ENCODE measurements at regions not wholly inside any gene's neighbourhood (a gene's known extent, or its start where the extent isn't known, plus 50 kb on each side); places are given as distances from the start of the nearest gene placed in this dataset.
"Not testable (repeated sequence)": the region's sequence is repeated elsewhere in the genome, so short reads cannot be mapped to it uniquely, and the experiment has no call there.

- intact Hi-C loops (cut with micrococcal nuclease), result no loop called here
- H3K27ac ChIP-seq (ENCODE audit: insufficient read depth, low read depth, low read length), result no peak overlapping the region
- TF ChIP-seq FOS (IDR thresholded peaks at IDR 0.05; ENCODE audit: borderline replicate concordance, insufficient read depth, low read length) (peak; percentile 44), EZH2 (IDR thresholded peaks at IDR 0.05; ENCODE audit: borderline replicate concordance, low read depth, low read length, severe bottlenecking) (no peak), POLR2A (IDR thresholded peaks at IDR 0.05; ENCODE audit: low read depth, low read length) (no peak)
- BruUV-seq (replicated peaks), result no TSS peak
- no peaks in the 10 kb centered on the region for H3K36me3 ChIP-seq (ENCODE audit: control insufficient read depth in 2 of 2, extremely low read depth in 1 of 2, insufficient read depth in 2 of 2, low read length in 2 of 2)
- dilution Hi-C loops (cut with MboI; ENCODE audit: extremely low pct_ligation_motif_present, low sequenced_read_pairs), result no loop called here
- no peak overlapping the region for H3K9ac ChIP-seq (replicated peaks; ENCODE audit: extremely low read depth, insufficient read depth, low read length)
- H2AFZ ChIP-seq (ENCODE audit: low read depth, low read length), result no peak overlapping the region
- H3K79me2 ChIP-seq (ENCODE audit: control insufficient read depth, insufficient read depth, low read length), result no peaks in the 10 kb centered on the region
- no peaks in the 10 kb centered on the region for H3K4me1 ChIP-seq (ENCODE audit: control insufficient read depth, extremely low read depth, insufficient read depth, low read length)
- peak; percentile 31 for DNase-seq (ENCODE audit: low read depth, low spot score)
- ChIA-PET CTCF (interaction anchor here (1.0 to 1.2 kb wide), 3 partner anchors 49 to 223 kb away, joined by 3 to 4 read pairs (median 3); no protein-coding TSS in a partner anchor), POLR2A (no interaction called here)
- H3K27me3 ChIP-seq (ENCODE audit: control insufficient read depth in 2 of 2, insufficient read depth in 2 of 2, low read length in 2 of 2), result no peaks in the 10 kb centered on the region
- H3K4me3 ChIP-seq (replicated peaks in 1 of 3; ENCODE audit: insufficient read depth in 1 of 3, low read depth in 1 of 3, low read length in 3 of 3), result no peak overlapping the region
- H3K4me2 ChIP-seq (ENCODE audit: insufficient read depth, low read length), result no peak overlapping the region
- no peaks in the 10 kb centered on the region for H4K20me1 ChIP-seq (replicated peaks; ENCODE audit: control insufficient read depth, extremely low read depth, insufficient read depth, low read length)
- no peaks in the 10 kb centered on the region for H3K9me1 ChIP-seq (replicated peaks; ENCODE audit: control insufficient read depth, extremely low read depth, insufficient read depth, low read length)
- FAIRE-seq, result peak; percentile 15
- H3K9me3 ChIP-seq (replicated peaks; ENCODE audit: control insufficient read depth, insufficient read depth, low read length), result no peaks in the 10 kb centered on the region
Measured at GRCh38 chr14:80278293-80279023, 67.2 kb upstream of the DIO2 start.

DNA sequence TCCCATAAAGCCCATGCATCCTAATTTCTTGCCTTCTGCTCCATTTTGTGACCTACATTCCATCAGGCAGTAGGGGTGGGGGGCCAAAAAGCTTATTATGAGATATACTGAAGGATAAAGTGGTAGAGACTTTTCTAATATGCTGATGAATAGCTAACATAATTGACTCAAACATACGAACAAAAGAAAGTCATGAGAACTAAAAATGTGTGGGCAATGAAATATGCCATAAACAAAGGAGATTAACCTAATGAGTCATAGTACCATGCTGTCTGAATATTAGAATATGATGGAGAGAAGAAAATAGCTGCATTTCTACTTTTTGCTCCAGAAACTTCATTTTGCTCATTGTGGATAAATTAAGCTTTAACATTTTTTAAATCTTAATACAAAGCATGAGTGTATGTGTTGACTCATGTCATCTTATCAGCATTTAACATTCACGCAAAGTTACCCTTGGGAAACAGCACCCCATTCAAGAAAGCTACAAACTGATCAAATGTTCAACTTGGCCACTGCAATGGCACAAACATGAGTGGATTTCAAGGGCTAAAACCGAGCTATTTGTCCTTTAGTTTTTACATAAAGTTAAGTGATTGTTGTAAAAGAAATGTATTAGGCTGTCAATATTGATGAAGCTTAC lies 64.0 kb upstream of the DIO2 start:
- Histone ChIP-seq H3K4me1 (ENCODE audit: control insufficient read depth, extremely low read depth, insufficient read depth, low read length) (no peaks in the 10 kb centered on the region), H4K20me1 (replicated peaks; ENCODE audit: control insufficient read depth, extremely low read depth, insufficient read depth, low read length) (no peaks in the 10 kb centered on the region), H3K27ac (ENCODE audit: insufficient read depth, low read depth, low read length) (no peak overlapping the region), H3K27me3 (ENCODE audit: control insufficient read depth in 2 of 2, insufficient read depth in 2 of 2, low read length in 2 of 2) (no peaks in the 10 kb centered on the region), H3K79me2 (ENCODE audit: control insufficient read depth, insufficient read depth, low read length) (no peaks in the 10 kb centered on the region), H3K9me3 (replicated peaks; ENCODE audit: control insufficient read depth, insufficient read depth, low read length) (no peaks in the 10 kb centered on the region), H3K36me3 (ENCODE audit: control insufficient read depth in 2 of 2, extremely low read depth in 1 of 2, insufficient read depth in 2 of 2, low read length in 2 of 2) (no peaks in the 10 kb centered on the region), H3K9ac (replicated peaks; ENCODE audit: extremely low read depth, insufficient read depth, low read length) (no peak overlapping the region), H2AFZ (ENCODE audit: low read depth, low read length) (no peak overlapping the region), H3K4me2 (ENCODE audit: insufficient read depth, low read length) (no peak overlapping the region), H3K9me1 (replicated peaks; ENCODE audit: control insufficient read depth, extremely low read depth, insufficient read depth, low read length) (no peaks in the 10 kb centered on the region), H3K4me3 (replicated peaks in 1 of 3; ENCODE audit: insufficient read depth in 1 of 3, low read depth in 1 of 3, low read length in 3 of 3) (no peak overlapping the region)
- dilution Hi-C loops (cut with MboI; ENCODE audit: extremely low pct_ligation_motif_present, low sequenced_read_pairs), result no loop called here
- intact Hi-C loops (cut with micrococcal nuclease), result no loop called here
- ChIA-PET CTCF (interaction anchor here (0.8 kb wide), 1 partner anchor 14 kb away, joined by 4 read pairs; no protein-coding TSS in a partner anchor), POLR2A (no interaction called here)
- BruUV-seq (replicated peaks), result no TSS peak
- TF ChIP-seq FOS (IDR thresholded peaks at IDR 0.05; ENCODE audit: borderline replicate concordance, insufficient read depth, low read length) (peak; percentile 64), POLR2AphosphoS5 (IDR thresholded peaks at IDR 0.05; ENCODE audit: insufficient read depth, low read depth, low read length) (no peak), MYC (IDR thresholded peaks at IDR 0.05; ENCODE audit: low read depth, low read length) (no peak), POLR2A (IDR thresholded peaks at IDR 0.05; ENCODE audit: low read depth, low read length) (no peak)
- TF ChIP-seq, protein P1, sequence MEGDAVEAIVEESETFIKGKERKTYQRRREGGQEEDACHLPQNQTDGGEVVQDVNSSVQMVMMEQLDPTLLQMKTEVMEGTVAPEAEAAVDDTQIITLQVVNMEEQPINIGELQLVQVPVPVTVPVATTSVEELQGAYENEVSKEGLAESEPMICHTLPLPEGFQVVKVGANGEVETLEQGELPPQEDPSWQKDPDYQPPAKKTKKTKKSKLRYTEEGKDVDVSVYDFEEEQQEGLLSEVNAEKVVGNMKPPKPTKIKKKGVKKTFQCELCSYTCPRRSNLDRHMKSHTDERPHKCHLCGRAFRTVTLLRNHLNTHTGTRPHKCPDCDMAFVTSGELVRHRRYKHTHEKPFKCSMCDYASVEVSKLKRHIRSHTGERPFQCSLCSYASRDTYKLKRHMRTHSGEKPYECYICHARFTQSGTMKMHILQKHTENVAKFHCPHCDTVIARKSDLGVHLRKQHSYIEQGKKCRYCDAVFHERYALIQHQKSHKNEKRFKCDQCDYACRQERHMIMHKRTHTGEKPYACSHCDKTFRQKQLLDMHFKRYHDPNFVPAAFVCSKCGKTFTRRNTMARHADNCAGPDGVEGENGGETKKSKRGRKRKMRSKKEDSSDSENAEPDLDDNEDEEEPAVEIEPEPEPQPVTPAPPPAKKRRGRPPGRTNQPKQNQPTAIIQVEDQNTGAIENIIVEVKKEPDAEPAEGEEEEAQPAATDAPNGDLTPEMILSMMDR (IDR thresholded peaks at IDR 0.05; ENCODE audit: extremely low read depth in 1 of 2, insufficient read depth in 1 of 2, low read depth in 1 of 2, low read length in 2 of 2), result no peak
- FAIRE-seq, result no peak
- peak; percentile 3 for DNase-seq (ENCODE audit: low read depth, low spot score)

DNA sequence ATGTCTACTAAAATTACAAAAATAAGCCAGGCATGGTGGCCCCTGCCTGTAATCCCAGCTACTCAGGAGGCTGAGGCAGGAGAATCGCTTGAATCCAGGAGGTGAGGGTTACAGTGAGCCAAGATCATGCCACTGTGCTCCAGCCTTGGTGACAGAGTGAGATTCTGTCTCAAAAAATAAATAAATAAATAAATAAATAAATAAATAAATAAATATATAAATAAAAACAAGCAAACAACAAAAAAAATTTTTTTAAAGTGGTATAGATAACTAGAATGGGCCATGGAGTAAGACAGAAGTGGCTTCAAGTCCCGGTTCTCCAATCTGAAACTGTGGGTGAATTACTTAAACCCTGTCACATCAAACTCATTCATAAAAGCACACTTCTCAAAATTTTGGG lies 63.0 kb upstream of the DIO2 start:
- H3K4me3 ChIP-seq (replicated peaks in 1 of 3; ENCODE audit: insufficient read depth in 1 of 3, low read depth in 1 of 3, low read length in 3 of 3); DNase-seq (ENCODE audit: low read depth, low spot score); H3K27ac ChIP-seq (ENCODE audit: insufficient read depth, low read depth, low read length); H3K9me1 ChIP-seq (replicated peaks; ENCODE audit: control insufficient read depth, extremely low read depth, insufficient read depth, low read length); H3K4me2 ChIP-seq (ENCODE audit: insufficient read depth, low read length); H3K79me2 ChIP-seq (ENCODE audit: control insufficient read depth, insufficient read depth, low read length); POLR2A ChIA-PET; H2AFZ ChIP-seq (ENCODE audit: low read depth, low read length); intact Hi-C loops (cut with micrococcal nuclease); FAIRE-seq; H3K36me3 ChIP-seq (ENCODE audit: control insufficient read depth in 2 of 2, extremely low read depth in 1 of 2, insufficient read depth in 2 of 2, low read length in 2 of 2); H3K27me3 ChIP-seq (ENCODE audit: control insufficient read depth in 2 of 2, insufficient read depth in 2 of 2, low read length in 2 of 2); dilution Hi-C loops (cut with MboI; ENCODE audit: extremely low pct_ligation_motif_present, low sequenced_read_pairs); H3K9ac ChIP-seq (replicated peaks; ENCODE audit: extremely low read depth, insufficient read depth, low read length); BruUV-seq (replicated peaks); CTCF ChIA-PET; H4K20me1 ChIP-seq (replicated peaks; ENCODE audit: control insufficient read depth, extremely low read depth, insufficient read depth, low read length); H3K4me1 ChIP-seq (ENCODE audit: control insufficient read depth, extremely low read depth, insufficient read depth, low read length); H3K9me3 ChIP-seq (replicated peaks; ENCODE audit: control insufficient read depth, insufficient read depth, low read length): not testable (repeated sequence)

Data from endothelial cell of umbilical vein (primary cell).